HEK293 (cell line): ENCODE measurements at regions not wholly inside any gene's neighbourhood (a gene's known extent, or its start where the extent isn't known, plus 50 kb on each side); places are given as distances from the start of the nearest gene placed in this dataset.

Experiments
- CTCF ChIA-PET: fragments of 350-600 bp; formaldehyde crosslinking; extraction: SDS; loops from one replicate; lab custom pipeline; 2021; ENCODE audit warnings: antibody characterized with exemption; lab: Yijun Ruan, JAX
- POLR2A ChIA-PET: fragments of 300-600 bp; formaldehyde crosslinking; extraction: SDS; loops from one replicate; lab custom pipeline; 2020; ENCODE audit warnings: antibody characterized with exemption, inconsistent platforms; lab: Yijun Ruan, JAX
- H3K27ac ChIP-seq: fragments of 200-500 bp; sonication (Bioruptor generic); 2 replicates; pipeline ENCODE4 v1.5.1; 2014; ENCODE audit warnings: low read depth, low read length, control low read depth, inconsistent platforms; ENCODE audit errors: extremely low read depth
- H3K36me3 ChIP-seq, 2 experiments: fragments of 200-500 bp in 1 of 2; sonication (Bioruptor generic) in 1 of 2; 1 replicate in 1 of 2; 2 replicates in 1 of 2; pipeline ENCODE4 v1.5.1; 2014 to 2017; ENCODE audit warnings: inconsistent platforms in 2 of 2, low read length in 2 of 2; ENCODE audit not compliant: control insufficient read depth in 2 of 2, insufficient read depth in 1 of 2
- H3K4me1 ChIP-seq: fragments of 200-500 bp; sonication (Bioruptor generic); 2 replicates; pipeline ENCODE4 v1.5.1; 2014; ENCODE audit warnings: mild to moderate bottlenecking, low read length, inconsistent platforms; ENCODE audit not compliant: control insufficient read depth, insufficient read depth
- H3K4me3 ChIP-seq: 2 replicates; pipeline ENCODE4 v1.5.1; 2011; ENCODE audit warnings: low read depth, mild to moderate bottlenecking, control low read depth, low read length, moderate library complexity
- H3K9me3 ChIP-seq: fragments of 200-500 bp; sonication (Bioruptor generic); 2 replicates; pipeline ENCODE4 v1.5.1; 2014; ENCODE audit warnings: low read depth, low read length, inconsistent platforms; ENCODE audit not compliant: control insufficient read depth, insufficient read depth
- GLI2 ChIP-seq: fragments of 450-650 bp; formaldehyde crosslinking; IDR thresholded peaks from 2 replicates; pipeline ENCODE4; 2017; ENCODE audit warnings: missing biosample characterization, missing genetic modification characterization, low read depth, borderline replicate concordance
- GLIS2 ChIP-seq: fragments of 450-650 bp; formaldehyde crosslinking; IDR thresholded peaks from 2 replicates; pipeline ENCODE4 v1.5.1; 2016; ENCODE audit warnings: missing biosample characterization, missing genetic modification characterization
- KLF7 ChIP-seq: fragments of 450-650 bp; formaldehyde crosslinking; IDR thresholded peaks from 2 replicates; pipeline ENCODE4 v1.5.1; 2016; ENCODE audit warnings: missing biosample characterization, missing genetic modification characterization, borderline replicate concordance
- MZF1 ChIP-seq: fragments of 450-650 bp; formaldehyde crosslinking; IDR thresholded peaks from 2 replicates; pipeline ENCODE4 v1.5.1; 2017; ENCODE audit warnings: missing biosample characterization, missing genetic modification characterization, borderline replicate concordance
- ZFHX2 ChIP-seq: fragments of 450-650 bp; formaldehyde crosslinking; conservative IDR thresholded peaks from 2 replicates; pipeline ENCODE4 v1.5.1; 2016; ENCODE audit warnings: missing biosample characterization, missing genetic modification characterization
- ZFP69B ChIP-seq: fragments of 450-650 bp; formaldehyde crosslinking; IDR thresholded peaks from 2 replicates; pipeline ENCODE4 v1.5.1; 2016; ENCODE audit warnings: missing biosample characterization, missing genetic modification characterization
- ZNF19 ChIP-seq: fragments of 450-650 bp; formaldehyde crosslinking; IDR thresholded peaks from 2 replicates; pipeline ENCODE4; 2016; ENCODE audit warnings: missing biosample characterization, missing genetic modification characterization, low read depth
- ZNF223 ChIP-seq: fragments of 450-650 bp; formaldehyde crosslinking; IDR thresholded peaks from 2 replicates; pipeline ENCODE4 v1.5.1; 2016; ENCODE audit warnings: missing biosample characterization, missing genetic modification characterization
- ZNF335 ChIP-seq: fragments of 450-650 bp; formaldehyde crosslinking; conservative IDR thresholded peaks from 2 replicates; pipeline ENCODE4 v1.5.1; 2016; ENCODE audit warnings: missing biosample characterization, missing genetic modification characterization
- ZNF37A ChIP-seq: fragments of 450-650 bp; IDR thresholded peaks from 2 replicates; pipeline ENCODE4 v1.5.1; 2018; ENCODE audit warnings: missing biosample characterization, missing genetic modification characterization
- ZNF391 ChIP-seq: fragments of 450-650 bp; formaldehyde crosslinking; IDR thresholded peaks from 2 replicates; pipeline ENCODE4 v1.5.1; 2016; ENCODE audit warnings: low read depth, missing biosample characterization, missing genetic modification characterization, borderline replicate concordance
- ZNF510 ChIP-seq: fragments of 450-650 bp; formaldehyde crosslinking; IDR thresholded peaks from 2 replicates; pipeline ENCODE4 v1.5.1; 2018; ENCODE audit warnings: mild to moderate bottlenecking, missing genetic modification characterization, missing biosample characterization; ENCODE audit not compliant: insufficient replicate concordance
- ZNF529 ChIP-seq: fragments of 450-650 bp; formaldehyde crosslinking; IDR thresholded peaks from 2 replicates; pipeline ENCODE4 v1.5.1; 2017; ENCODE audit warnings: missing genetic modification characterization, missing biosample characterization; ENCODE audit not compliant: insufficient replicate concordance
- ZNF571 ChIP-seq: fragments of 450-650 bp; formaldehyde crosslinking; IDR thresholded peaks from 2 replicates; pipeline ENCODE4 v1.5.0; 2017; ENCODE audit warnings: missing biosample characterization, missing genetic modification characterization
- ZNF600 ChIP-seq: fragments of 450-650 bp; formaldehyde crosslinking; IDR thresholded peaks from 2 replicates; pipeline ENCODE4 v1.5.1; 2016; ENCODE audit warnings: missing biosample characterization, missing genetic modification characterization
- ZNF610 ChIP-seq: fragments of 450-650 bp; formaldehyde crosslinking; IDR thresholded peaks from 2 replicates; pipeline ENCODE4 v1.5.1; 2016; ENCODE audit warnings: missing biosample characterization, missing genetic modification characterization, borderline replicate concordance
- ZNF624 ChIP-seq: fragments of 450-650 bp; formaldehyde crosslinking; IDR thresholded peaks from 2 replicates; pipeline ENCODE4 v1.5.1; 2017; ENCODE audit warnings: missing biosample characterization, missing genetic modification characterization
- ZNF660 ChIP-seq: fragments of 450-650 bp; IDR thresholded peaks from 2 replicates; pipeline ENCODE4 v1.5.1; 2018; ENCODE audit warnings: missing biosample characterization, mild to moderate bottlenecking, missing genetic modification characterization
- TF ChIP-seq, protein P1 (sequence below): fragments of 450-650 bp; formaldehyde crosslinking; IDR thresholded peaks from 2 replicates; pipeline ENCODE4 v1.5.1; 2016; ENCODE audit warnings: missing biosample characterization, missing genetic modification characterization
- TF ChIP-seq, protein P2 (sequence below): fragments of 450-650 bp; formaldehyde crosslinking; conservative IDR thresholded peaks from 2 replicates; pipeline ENCODE4 v1.5.1; 2016; ENCODE audit warnings: low read depth, missing biosample characterization, missing genetic modification characterization
- TF ChIP-seq, protein P3 (sequence below): fragments of 450-650 bp; formaldehyde crosslinking; IDR thresholded peaks from 2 replicates; pipeline ENCODE4 v1.5.1; 2017; ENCODE audit warnings: missing biosample characterization, missing genetic modification characterization
- TF ChIP-seq, protein P4 (sequence below): fragments of 450-650 bp; formaldehyde crosslinking; IDR thresholded peaks from 2 replicates; pipeline ENCODE4 v1.5.1; 2016; ENCODE audit warnings: missing biosample characterization, missing genetic modification characterization
- TF ChIP-seq, protein P5 (sequence below): fragments of 450-650 bp; formaldehyde crosslinking; IDR thresholded peaks from 2 replicates; pipeline ENCODE4 v1.5.1; 2016; ENCODE audit warnings: missing biosample characterization, missing genetic modification characterization, borderline replicate concordance
- TF ChIP-seq, protein P6 (sequence below): fragments of 450-650 bp; formaldehyde crosslinking; optimal IDR thresholded peaks from 2 replicates; pipeline ENCODE3; 2016; ENCODE audit warnings: missing biosample characterization, mild to moderate bottlenecking, missing genetic modification characterization
- TF ChIP-seq, protein P7 (sequence below): fragments of 450-650 bp; formaldehyde crosslinking; IDR thresholded peaks from 2 replicates; pipeline ENCODE4 v1.5.1; 2017; ENCODE audit warnings: missing biosample characterization, missing genetic modification characterization

DNA sequence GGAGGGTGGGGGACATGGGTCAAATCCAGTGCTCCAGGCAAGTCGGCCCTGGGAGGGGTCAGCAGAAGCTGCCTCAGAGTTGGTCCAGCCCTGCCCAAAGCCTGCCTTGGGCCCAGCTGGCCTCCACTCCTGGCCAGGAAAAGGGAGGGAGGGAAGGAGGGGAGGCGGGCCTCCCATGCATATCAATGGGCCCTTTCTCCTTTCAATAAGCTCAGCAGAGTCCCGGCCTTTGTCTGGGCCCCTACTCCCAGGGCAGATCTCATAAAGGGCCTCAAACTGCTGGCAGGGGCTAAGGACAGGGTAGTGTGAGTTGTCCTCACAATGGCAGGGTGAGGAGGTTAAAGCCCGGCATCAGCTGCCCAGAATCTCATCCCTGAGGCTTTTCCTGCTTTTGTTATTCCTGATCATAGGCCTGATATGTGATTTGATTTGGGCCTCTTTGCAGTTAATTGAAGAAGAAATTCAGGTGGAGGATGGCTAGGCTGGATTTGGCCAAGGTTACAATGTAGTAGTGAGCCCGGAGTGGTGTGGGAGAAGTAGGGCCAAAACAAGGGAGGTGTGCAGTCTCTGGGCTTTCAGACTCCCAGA, 121.1 kb upstream of the ATP6AP2 start:
- ChIA-PET POLR2A (no interaction called here), CTCF (no interaction called here)
- Histone ChIP-seq H3K4me1 (no peaks in the 10 kb centered on the region), H3K36me3 (no peaks in the 10 kb centered on the region), H3K9me3 (no peaks in the 10 kb centered on the region), H3K4me3 (no peak overlapping the region), H3K27ac (no peak overlapping the region)
- TF ChIP-seq ZNF571 (tag by site-specific recombination) (no peak), ZNF391 (tag by site-specific recombination) (no peak), ZNF335 (tag by site-specific recombination) (no peak), ZNF529 (tag by site-specific recombination) (no peak), ZNF624 (tag by site-specific recombination) (no peak), ZFHX2 (tag by site-specific recombination) (no peak), GLIS2 (no peak), ZNF600 (tag by site-specific recombination) (no peak), ZNF19 (no peak), ZNF510 (tag by site-specific recombination) (no peak), KLF7 (tag by site-specific recombination) (no peak), MZF1 (no peak), ZNF660 (tag by site-specific recombination) (no peak)
- TF ChIP-seq, protein P1, sequence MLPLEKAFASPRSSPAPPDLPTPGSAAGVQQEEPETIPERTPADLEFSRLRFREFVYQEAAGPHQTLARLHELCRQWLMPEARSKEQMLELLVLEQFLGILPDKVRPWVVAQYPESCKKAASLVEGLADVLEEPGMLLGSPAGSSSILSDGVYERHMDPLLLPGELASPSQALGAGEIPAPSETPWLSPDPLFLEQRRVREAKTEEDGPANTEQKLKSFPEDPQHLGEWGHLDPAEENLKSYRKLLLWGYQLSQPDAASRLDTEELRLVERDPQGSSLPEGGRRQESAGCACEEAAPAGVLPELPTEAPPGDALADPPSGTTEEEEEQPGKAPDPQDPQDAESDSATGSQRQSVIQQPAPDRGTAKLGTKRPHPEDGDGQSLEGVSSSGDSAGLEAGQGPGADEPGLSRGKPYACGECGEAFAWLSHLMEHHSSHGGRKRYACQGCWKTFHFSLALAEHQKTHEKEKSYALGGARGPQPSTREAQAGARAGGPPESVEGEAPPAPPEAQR (tag by site-specific recombination): no peak
- TF ChIP-seq, protein P2, sequence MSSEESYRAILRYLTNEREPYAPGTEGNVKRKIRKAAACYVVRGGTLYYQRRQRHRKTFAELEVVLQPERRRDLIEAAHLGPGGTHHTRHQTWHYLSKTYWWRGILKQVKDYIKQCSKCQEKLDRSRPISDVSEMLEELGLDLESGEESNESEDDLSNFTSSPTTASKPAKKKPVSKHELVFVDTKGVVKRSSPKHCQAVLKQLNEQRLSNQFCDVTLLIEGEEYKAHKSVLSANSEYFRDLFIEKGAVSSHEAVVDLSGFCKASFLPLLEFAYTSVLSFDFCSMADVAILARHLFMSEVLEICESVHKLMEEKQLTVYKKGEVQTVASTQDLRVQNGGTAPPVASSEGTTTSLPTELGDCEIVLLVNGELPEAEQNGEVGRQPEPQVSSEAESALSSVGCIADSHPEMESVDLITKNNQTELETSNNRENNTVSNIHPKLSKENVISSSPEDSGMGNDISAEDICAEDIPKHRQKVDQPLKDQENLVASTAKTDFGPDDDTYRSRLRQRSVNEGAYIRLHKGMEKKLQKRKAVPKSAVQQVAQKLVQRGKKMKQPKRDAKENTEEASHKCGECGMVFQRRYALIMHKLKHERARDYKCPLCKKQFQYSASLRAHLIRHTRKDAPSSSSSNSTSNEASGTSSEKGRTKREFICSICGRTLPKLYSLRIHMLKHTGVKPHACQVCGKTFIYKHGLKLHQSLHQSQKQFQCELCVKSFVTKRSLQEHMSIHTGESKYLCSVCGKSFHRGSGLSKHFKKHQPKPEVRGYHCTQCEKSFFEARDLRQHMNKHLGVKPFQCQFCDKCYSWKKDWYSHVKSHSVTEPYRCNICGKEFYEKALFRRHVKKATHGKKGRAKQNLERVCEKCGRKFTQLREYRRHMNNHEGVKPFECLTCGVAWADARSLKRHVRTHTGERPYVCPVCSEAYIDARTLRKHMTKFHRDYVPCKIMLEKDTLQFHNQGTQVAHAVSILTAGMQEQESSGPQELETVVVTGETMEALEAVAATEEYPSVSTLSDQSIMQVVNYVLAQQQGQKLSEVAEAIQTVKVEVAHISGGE (tag by site-specific recombination): no peak
- TF ChIP-seq, protein P3, sequence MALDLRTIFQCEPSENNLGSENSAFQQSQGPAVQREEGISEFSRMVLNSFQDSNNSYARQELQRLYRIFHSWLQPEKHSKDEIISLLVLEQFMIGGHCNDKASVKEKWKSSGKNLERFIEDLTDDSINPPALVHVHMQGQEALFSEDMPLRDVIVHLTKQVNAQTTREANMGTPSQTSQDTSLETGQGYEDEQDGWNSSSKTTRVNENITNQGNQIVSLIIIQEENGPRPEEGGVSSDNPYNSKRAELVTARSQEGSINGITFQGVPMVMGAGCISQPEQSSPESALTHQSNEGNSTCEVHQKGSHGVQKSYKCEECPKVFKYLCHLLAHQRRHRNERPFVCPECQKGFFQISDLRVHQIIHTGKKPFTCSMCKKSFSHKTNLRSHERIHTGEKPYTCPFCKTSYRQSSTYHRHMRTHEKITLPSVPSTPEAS: no peak

DNA sequence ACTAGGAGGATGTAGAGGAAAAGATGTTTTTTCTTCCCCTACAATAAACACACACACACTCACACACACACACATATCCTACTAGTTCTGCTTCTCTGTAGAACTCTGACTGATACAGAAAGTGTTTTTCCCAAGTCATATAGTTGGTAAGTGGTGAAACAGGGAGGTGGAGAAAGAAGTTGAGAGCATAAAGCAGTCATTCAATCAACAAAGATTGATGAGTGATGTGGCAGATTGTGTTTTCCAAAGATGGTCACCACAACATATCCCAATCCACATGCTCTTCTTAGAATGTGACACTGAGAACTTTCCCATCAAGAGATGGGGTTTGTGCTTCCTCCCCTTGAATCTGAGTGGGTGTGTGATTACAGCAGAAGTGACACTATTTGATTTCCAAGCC, 123.4 kb upstream of the ATP6AP2 start:
- H3K9me3 ChIP-seq: no peaks in the 10 kb centered on the region
- H3K4me3 ChIP-seq: no peak overlapping the region
- POLR2A ChIA-PET: no interaction called here
- CTCF ChIA-PET: interaction anchor here (0.7 kb wide), 1 partner anchor 408 kb away, joined by 3 read pairs; no protein-coding TSS in a partner anchor
- no peaks in the 10 kb centered on the region for H3K36me3 ChIP-seq
- H3K27ac ChIP-seq: no peak overlapping the region
- H3K4me1 ChIP-seq: no peaks in the 10 kb centered on the region
- TF ChIP-seq, protein P4, sequence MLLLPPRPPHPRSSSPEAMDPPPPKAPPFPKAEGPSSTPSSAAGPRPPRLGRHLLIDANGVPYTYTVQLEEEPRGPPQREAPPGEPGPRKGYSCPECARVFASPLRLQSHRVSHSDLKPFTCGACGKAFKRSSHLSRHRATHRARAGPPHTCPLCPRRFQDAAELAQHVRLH (tag by site-specific recombination): no peak
- TF ChIP-seq, protein P5, sequence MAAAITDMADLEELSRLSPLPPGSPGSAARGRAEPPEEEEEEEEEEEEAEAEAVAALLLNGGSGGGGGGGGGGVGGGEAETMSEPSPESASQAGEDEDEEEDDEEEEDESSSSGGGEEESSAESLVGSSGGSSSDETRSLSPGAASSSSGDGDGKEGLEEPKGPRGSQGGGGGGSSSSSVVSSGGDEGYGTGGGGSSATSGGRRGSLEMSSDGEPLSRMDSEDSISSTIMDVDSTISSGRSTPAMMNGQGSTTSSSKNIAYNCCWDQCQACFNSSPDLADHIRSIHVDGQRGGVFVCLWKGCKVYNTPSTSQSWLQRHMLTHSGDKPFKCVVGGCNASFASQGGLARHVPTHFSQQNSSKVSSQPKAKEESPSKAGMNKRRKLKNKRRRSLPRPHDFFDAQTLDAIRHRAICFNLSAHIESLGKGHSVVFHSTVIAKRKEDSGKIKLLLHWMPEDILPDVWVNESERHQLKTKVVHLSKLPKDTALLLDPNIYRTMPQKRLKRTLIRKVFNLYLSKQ: no peak
- no peak for TF ChIP-seq ZNF223 (tag by site-specific recombination)
- TF ChIP-seq, protein P6, sequence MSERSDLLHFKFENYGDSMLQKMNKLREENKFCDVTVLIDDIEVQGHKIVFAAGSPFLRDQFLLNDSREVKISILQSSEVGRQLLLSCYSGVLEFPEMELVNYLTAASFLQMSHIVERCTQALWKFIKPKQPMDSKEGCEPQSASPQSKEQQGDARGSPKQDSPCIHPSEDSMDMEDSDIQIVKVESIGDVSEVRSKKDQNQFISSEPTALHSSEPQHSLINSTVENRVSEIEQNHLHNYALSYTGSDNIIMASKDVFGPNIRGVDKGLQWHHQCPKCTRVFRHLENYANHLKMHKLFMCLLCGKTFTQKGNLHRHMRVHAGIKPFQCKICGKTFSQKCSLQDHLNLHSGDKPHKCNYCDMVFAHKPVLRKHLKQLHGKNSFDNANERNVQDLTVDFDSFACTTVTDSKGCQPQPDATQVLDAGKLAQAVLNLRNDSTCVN: no peak
- TF ChIP-seq ZNF600 (tag by site-specific recombination): no peak
- no peak for TF ChIP-seq ZNF37A (tag by site-specific recombination)
- TF ChIP-seq GLI2 (tag by site-specific recombination): no peak
- no peak for TF ChIP-seq ZNF610 (tag by site-specific recombination)
- no peak for TF ChIP-seq ZFP69B (tag by site-specific recombination)
- TF ChIP-seq, protein P7, sequence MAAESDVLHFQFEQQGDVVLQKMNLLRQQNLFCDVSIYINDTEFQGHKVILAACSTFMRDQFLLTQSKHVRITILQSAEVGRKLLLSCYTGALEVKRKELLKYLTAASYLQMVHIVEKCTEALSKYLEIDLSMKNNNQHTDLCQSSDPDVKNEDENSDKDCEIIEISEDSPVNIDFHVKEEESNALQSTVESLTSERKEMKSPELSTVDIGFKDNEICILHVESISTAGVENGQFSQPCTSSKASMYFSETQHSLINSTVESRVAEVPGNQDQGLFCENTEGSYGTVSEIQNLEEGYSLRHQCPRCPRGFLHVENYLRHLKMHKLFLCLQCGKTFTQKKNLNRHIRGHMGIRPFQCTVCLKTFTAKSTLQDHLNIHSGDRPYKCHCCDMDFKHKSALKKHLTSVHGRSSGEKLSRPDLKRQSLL (tag by site-specific recombination): no peak
